OCI-LY1 (cell line): ENCODE measurements at regions not wholly inside any gene's neighbourhood (a gene's known extent, or its start where the extent isn't known, plus 50 kb on each side); places are given as distances from the start of the nearest gene placed in this dataset.

Experiments
- CTCF ChIP-seq: fragments of 200-600 bp; sonication (generic), shearing (Covaris generic); IDR thresholded peaks from 2 replicates; pipeline ENCODE4 v1.5.1; 2017; ENCODE audit warnings: mild to moderate bottlenecking, antibody characterized with exemption, low read length, moderate library complexity, mixed read lengths
- EZH2 ChIP-seq: fragments of 200-600 bp; sonication (generic), shearing (Covaris generic); IDR thresholded peaks from 2 replicates; pipeline ENCODE4 v1.8.0; 2017; ENCODE audit warnings: borderline replicate concordance, mixed run types, mild to moderate bottlenecking, antibody characterized with exemption, low read length, moderate library complexity, mixed read lengths

DNA sequence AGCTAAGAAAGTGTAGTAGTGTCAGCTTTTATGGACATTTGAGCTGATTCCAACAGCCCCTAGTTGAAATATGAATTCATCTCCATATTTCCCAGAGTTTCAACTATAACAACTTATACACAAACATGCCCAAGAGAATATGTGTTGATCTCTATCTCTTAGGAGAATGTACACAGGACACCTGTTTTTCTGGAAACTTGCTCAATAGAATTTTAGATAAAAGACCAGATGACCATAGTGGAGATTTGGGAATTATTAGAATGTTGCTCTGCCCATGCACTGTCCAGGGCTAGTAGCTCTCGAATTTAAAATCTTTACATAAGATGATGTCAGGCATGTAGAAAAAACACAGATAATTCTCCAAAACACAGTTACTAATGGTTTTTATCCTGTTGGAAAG lies 162.3 kb upstream of the VRK2 start:
- TF ChIP-seq CTCF (no peak), EZH2 (no peak)
